C4-2B (cell line): ENCODE measurements at regions not wholly inside any gene's neighbourhood (a gene's known extent, or its start where the extent isn't known, plus 50 kb on each side); places are given as distances from the start of the nearest gene placed in this dataset.
"Not testable (repeated sequence)": the region's sequence is repeated elsewhere in the genome, so short reads cannot be mapped to it uniquely, and the experiment has no call there.

Source experiments
- CTCF ChIP-seq: fragments of 450-650 bp; conservative IDR thresholded peaks from 2 replicates; pipeline ENCODE4 v1.5.1; 2017; ENCODE audit warnings: mild to moderate bottlenecking
- ZFX ChIP-seq: fragments of 450-650 bp; IDR thresholded peaks from 2 replicates; pipeline ENCODE4 v1.6.1; 2017

- not testable (repeated sequence) for TF ChIP-seq CTCF, ZFX
Measured at GRCh38 chr9:39566782-39567181, 211.3 kb downstream of the SPATA31A1 start.
